22Rv1 (cell line): ENCODE measurements at regions not wholly inside any gene's neighbourhood (a gene's known extent, or its start where the extent isn't known, plus 50 kb on each side); places are given as distances from the start of the nearest gene placed in this dataset.

Experiments
- ZFX ChIP-seq: fragments of 450-650 bp; IDR thresholded peaks from 2 replicates; pipeline ENCODE4 v1.6.1; 2017; ENCODE audit warnings: antibody characterized with exemption, borderline replicate concordance
- TF ChIP-seq, protein P1 (sequence below): fragments of 450-650 bp; IDR thresholded peaks from 2 replicates; pipeline ENCODE4 v1.5.1; 2017; ENCODE audit warnings: mild to moderate bottlenecking

DNA sequence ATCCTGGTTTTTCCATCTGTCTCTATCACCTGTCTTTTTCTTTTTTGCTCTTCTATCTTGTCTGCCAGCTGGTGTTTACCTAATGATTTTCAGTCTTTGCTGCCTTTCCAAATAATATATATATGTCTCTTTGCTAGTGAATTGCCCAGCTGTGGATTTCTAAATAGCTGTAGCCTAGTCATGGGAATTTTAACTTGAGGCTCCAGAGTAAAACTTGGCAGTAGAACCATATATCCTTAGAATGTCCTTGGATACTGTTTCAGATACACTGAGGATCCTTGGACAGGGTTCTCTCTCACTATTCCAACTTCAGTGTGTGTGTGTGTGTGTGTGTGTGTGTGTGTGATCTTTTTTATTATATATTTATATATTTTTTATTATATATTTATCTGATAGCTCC, 2285.3 kb downstream of the LRRC4C start:
- TF ChIP-seq, protein P1, sequence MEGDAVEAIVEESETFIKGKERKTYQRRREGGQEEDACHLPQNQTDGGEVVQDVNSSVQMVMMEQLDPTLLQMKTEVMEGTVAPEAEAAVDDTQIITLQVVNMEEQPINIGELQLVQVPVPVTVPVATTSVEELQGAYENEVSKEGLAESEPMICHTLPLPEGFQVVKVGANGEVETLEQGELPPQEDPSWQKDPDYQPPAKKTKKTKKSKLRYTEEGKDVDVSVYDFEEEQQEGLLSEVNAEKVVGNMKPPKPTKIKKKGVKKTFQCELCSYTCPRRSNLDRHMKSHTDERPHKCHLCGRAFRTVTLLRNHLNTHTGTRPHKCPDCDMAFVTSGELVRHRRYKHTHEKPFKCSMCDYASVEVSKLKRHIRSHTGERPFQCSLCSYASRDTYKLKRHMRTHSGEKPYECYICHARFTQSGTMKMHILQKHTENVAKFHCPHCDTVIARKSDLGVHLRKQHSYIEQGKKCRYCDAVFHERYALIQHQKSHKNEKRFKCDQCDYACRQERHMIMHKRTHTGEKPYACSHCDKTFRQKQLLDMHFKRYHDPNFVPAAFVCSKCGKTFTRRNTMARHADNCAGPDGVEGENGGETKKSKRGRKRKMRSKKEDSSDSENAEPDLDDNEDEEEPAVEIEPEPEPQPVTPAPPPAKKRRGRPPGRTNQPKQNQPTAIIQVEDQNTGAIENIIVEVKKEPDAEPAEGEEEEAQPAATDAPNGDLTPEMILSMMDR: no peak
- no peak for TF ChIP-seq ZFX
